ENCODE measurements at regions not wholly inside any gene's neighbourhood (a gene's known extent, or its start where the extent isn't known, plus 50 kb on each side); places are given as distances from the start of the nearest gene placed in this dataset.

DNA sequence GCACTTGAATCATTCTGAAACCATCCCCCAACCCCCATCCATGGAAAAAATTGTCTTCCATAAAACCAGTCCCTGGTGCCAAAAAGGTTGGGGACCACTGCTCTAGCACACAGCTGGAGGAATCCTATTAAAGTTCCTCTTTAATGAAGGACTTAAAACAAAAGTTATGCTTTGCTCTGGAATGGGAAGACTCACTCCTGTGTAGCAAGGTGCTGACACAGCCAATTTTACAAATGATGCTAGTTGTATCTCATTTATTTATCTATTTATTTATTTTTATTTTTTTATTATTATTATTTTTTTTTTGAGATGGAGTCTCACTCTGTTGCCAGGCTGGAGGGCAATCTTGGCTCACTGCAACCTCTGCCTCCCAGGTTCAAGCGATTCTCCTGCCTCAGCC lies 58.9 kb upstream of the NDUFV2 start:
- no peak overlapping the region for H3K4me3 ChIP-seq (ENCODE audit: low read depth, low read length)
- no peak overlapping the region for H3K27ac ChIP-seq (ENCODE audit: extremely low read depth, low read depth, low read length)
- TF ChIP-seq ZNF354C (tag by site-specific recombination; IDR thresholded peaks at IDR 0.05; ENCODE audit: borderline replicate concordance, low read depth) (no peak), GLIS1 (tag by site-specific recombination; IDR thresholded peaks at IDR 0.05) (no peak)
- TF ChIP-seq, protein P1, sequence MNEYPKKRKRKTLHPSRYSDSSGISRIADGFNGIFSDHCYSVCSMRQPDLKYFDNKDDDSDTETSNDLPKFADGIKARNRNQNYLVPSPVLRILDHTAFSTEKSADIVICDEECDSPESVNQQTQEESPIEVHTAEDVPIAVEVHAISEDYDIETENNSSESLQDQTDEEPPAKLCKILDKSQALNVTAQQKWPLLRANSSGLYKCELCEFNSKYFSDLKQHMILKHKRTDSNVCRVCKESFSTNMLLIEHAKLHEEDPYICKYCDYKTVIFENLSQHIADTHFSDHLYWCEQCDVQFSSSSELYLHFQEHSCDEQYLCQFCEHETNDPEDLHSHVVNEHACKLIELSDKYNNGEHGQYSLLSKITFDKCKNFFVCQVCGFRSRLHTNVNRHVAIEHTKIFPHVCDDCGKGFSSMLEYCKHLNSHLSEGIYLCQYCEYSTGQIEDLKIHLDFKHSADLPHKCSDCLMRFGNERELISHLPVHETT (tag by site-specific recombination; IDR thresholded peaks at IDR 0.05): no peak
- H3K9me3 ChIP-seq (ENCODE audit: control insufficient read depth, insufficient read depth, low read depth, low read length): no peaks in the 10 kb centered on the region
- CTCF ChIA-PET: no interaction called here
- no peaks in the 10 kb centered on the region for H3K36me3 ChIP-seq (ENCODE audit: control insufficient read depth in 2 of 2, insufficient read depth in 1 of 2, low read length in 2 of 2)
- POLR2A ChIA-PET: no interaction called here
- H3K4me1 ChIP-seq (ENCODE audit: control insufficient read depth, insufficient read depth, low read length): no peaks in the 10 kb centered on the region

DNA sequence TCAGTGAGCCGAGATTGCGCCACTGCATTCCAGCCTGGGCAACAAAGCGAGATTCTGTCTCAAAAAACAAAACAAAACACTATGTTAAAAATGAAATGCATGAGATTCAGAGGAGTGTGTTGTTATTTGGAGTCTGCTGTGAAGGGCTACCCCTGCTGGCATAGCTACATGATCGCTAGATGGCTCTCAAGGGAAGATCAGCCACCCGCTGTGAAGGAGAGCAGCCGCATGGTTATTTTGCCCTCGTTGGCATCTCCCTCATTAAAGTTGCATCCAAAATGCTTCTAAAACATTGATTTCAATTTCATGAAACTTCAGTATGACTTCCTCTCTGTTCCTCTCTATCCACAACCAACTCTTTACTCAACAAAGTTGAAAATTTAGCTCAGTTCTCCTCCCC lies 54.8 kb upstream of the NDUFV2 start:
- CTCF ChIA-PET: interaction anchor here (1.9 kb wide), 1 partner anchor 393 kb away, joined by 4 read pairs; no protein-coding TSS in a partner anchor
- POLR2A ChIA-PET: no interaction called here
- Histone ChIP-seq H3K9me3 (ENCODE audit: control insufficient read depth, insufficient read depth, low read depth, low read length) (no peaks in the 10 kb centered on the region), H3K27ac (ENCODE audit: extremely low read depth, low read depth, low read length) (no peak overlapping the region), H3K4me1 (ENCODE audit: control insufficient read depth, insufficient read depth, low read length) (no peaks in the 10 kb centered on the region), H3K36me3 (ENCODE audit: control insufficient read depth in 2 of 2, insufficient read depth in 1 of 2, low read length in 2 of 2) (no peaks in the 10 kb centered on the region), H3K4me3 (ENCODE audit: low read depth, low read length) (no peak overlapping the region)
- TF ChIP-seq HOXD13 (CRISPR knock-in tag; IDR thresholded peaks at IDR 0.05; ENCODE audit: borderline replicate concordance) (no peak), ZNF777 (tag by site-specific recombination; IDR thresholded peaks at IDR 0.05; ENCODE audit: borderline replicate concordance) (no peak), WT1 (tag by site-specific recombination; IDR thresholded peaks at IDR 0.05) (no peak), HOXA7 (CRISPR knock-in tag; IDR thresholded peaks at IDR 0.05; ENCODE audit: borderline replicate concordance) (no peak), ZNF514 (tag by site-specific recombination; IDR thresholded peaks at IDR 0.05) (no peak), ZFP37 (tag by site-specific recombination; IDR thresholded peaks at IDR 0.05) (no peak), ZNF19 (tag by site-specific recombination; IDR thresholded peaks at IDR 0.05; ENCODE audit: low read depth) (no peak), PBX3 (CRISPR knock-in tag; IDR thresholded peaks at IDR 0.05) (no peak), ZNF132 (tag by site-specific recombination; IDR thresholded peaks at IDR 0.05; ENCODE audit: borderline replicate concordance) (no peak), ZNF501 (tag by site-specific recombination; IDR thresholded peaks at IDR 0.05) (no peak), ZNF121 (tag by site-specific recombination; IDR thresholded peaks at IDR 0.05) (no peak)

GRCh38 chr18:9048236-9048635 lies 54.3 kb upstream of the NDUFV2 start:
- no peak for TF ChIP-seq ZNF514 (tag by site-specific recombination; IDR thresholded peaks at IDR 0.05)
- TF ChIP-seq ZNF792 (tag by site-specific recombination; IDR thresholded peaks at IDR 0.05): no peak
- no peak for TF ChIP-seq ZBTB7A (tag by site-specific recombination; IDR thresholded peaks at IDR 0.05; ENCODE audit: low read depth)
- TF ChIP-seq ZNF510 (tag by site-specific recombination; IDR thresholded peaks at IDR 0.05; ENCODE audit: insufficient replicate concordance): no peak
- TF ChIP-seq, protein P2, sequence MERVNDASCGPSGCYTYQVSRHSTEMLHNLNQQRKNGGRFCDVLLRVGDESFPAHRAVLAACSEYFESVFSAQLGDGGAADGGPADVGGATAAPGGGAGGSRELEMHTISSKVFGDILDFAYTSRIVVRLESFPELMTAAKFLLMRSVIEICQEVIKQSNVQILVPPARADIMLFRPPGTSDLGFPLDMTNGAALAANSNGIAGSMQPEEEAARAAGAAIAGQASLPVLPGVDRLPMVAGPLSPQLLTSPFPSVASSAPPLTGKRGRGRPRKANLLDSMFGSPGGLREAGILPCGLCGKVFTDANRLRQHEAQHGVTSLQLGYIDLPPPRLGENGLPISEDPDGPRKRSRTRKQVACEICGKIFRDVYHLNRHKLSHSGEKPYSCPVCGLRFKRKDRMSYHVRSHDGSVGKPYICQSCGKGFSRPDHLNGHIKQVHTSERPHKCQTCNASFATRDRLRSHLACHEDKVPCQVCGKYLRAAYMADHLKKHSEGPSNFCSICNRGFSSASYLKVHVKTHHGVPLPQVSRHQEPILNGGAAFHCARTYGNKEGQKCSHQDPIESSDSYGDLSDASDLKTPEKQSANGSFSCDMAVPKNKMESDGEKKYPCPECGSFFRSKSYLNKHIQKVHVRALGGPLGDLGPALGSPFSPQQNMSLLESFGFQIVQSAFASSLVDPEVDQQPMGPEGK (tag by site-specific recombination; IDR thresholded peaks at IDR 0.05): no peak
- TF ChIP-seq KLF16 (tag by site-specific recombination; IDR thresholded peaks at IDR 0.05): no peak
- no peak for TF ChIP-seq ZNF350 (tag by site-specific recombination; IDR thresholded peaks at IDR 0.05)
- no peak for TF ChIP-seq ZNF302 (tag by site-specific recombination; IDR thresholded peaks at IDR 0.05; ENCODE audit: low read depth)
- TF ChIP-seq, protein P3, sequence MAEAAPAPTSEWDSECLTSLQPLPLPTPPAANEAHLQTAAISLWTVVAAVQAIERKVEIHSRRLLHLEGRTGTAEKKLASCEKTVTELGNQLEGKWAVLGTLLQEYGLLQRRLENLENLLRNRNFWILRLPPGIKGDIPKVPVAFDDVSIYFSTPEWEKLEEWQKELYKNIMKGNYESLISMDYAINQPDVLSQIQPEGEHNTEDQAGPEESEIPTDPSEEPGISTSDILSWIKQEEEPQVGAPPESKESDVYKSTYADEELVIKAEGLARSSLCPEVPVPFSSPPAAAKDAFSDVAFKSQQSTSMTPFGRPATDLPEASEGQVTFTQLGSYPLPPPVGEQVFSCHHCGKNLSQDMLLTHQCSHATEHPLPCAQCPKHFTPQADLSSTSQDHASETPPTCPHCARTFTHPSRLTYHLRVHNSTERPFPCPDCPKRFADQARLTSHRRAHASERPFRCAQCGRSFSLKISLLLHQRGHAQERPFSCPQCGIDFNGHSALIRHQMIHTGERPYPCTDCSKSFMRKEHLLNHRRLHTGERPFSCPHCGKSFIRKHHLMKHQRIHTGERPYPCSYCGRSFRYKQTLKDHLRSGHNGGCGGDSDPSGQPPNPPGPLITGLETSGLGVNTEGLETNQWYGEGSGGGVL (tag by site-specific recombination; IDR thresholded peaks at IDR 0.05): no peak
- POLR2A ChIA-PET: no interaction called here
- CTCF ChIA-PET: interaction anchor here (0.6 to 1.9 kb wide), 2 partner anchors 15 to 394 kb away, joined by 4 read pairs; no protein-coding TSS in a partner anchor
- H3K4me3 ChIP-seq (ENCODE audit: low read depth, low read length): no peak overlapping the region
- H3K9me3 ChIP-seq (ENCODE audit: control insufficient read depth, insufficient read depth, low read depth, low read length): no peaks in the 10 kb centered on the region
- H3K36me3 ChIP-seq (ENCODE audit: control insufficient read depth in 2 of 2, insufficient read depth in 1 of 2, low read length in 2 of 2): no peaks in the 10 kb centered on the region
- no peaks in the 10 kb centered on the region for H3K4me1 ChIP-seq (ENCODE audit: control insufficient read depth, insufficient read depth, low read length)
- H3K27ac ChIP-seq (ENCODE audit: extremely low read depth, low read depth, low read length): no peak overlapping the region
